Parathyroid adenoma (tissue), 2 donors: ENCODE measurements at regions not wholly inside any gene's neighbourhood (a gene's known extent, or its start where the extent isn't known, plus 50 kb on each side); places are given as distances from the start of the nearest gene placed in this dataset.

ENCODE experiments used
- H2AFZ ChIP-seq: fragments of 300-600 bp; sonication (generic); one replicate; pipeline ENCODE4 v1.7.0; 2017; ENCODE audit warnings: antibody characterized with exemption, mild to moderate bottlenecking
- H3K27ac ChIP-seq: fragments of 300-600 bp; sonication (generic); one replicate; pipeline ENCODE4 v1.7.0; 2017
- H3K27me3 ChIP-seq: fragments of 300-600 bp; sonication (generic); one replicate; pipeline ENCODE4 v1.7.0; 2017; ENCODE audit warnings: low read length; ENCODE audit not compliant: control insufficient read depth, insufficient read depth
- H3K36me3 ChIP-seq: fragments of 300-600 bp; sonication (generic); one replicate; pipeline ENCODE4 v1.7.0; 2017; ENCODE audit warnings: low read length; ENCODE audit not compliant: control insufficient read depth, insufficient read depth
- H3K4me1 ChIP-seq: fragments of 300-600 bp; sonication (generic); one replicate; pipeline ENCODE4 v1.7.0; 2017; ENCODE audit warnings: control low read depth
- H3K4me2 ChIP-seq: fragments of 300-600 bp; sonication (generic); one replicate; pipeline ENCODE4 v1.7.0; 2017; ENCODE audit warnings: low read length
- H3K4me3 ChIP-seq: fragments of 300-600 bp; sonication (generic); one replicate; pipeline ENCODE4 v1.7.0; 2017; ENCODE audit warnings: low read depth, low read length
- H3K79me2 ChIP-seq: fragments of 300-600 bp; sonication (generic); one replicate; pipeline ENCODE4 v1.7.0; 2017; ENCODE audit warnings: control low read depth
- H3K9ac ChIP-seq: fragments of 300-600 bp; sonication (generic); one replicate; pipeline ENCODE4 v1.7.0; 2017; ENCODE audit warnings: mild to moderate bottlenecking
- H3K9me3 ChIP-seq: fragments of 300-600 bp; sonication (generic); one replicate; pipeline ENCODE4 v1.7.0; 2017; ENCODE audit warnings: low read length; ENCODE audit not compliant: control insufficient read depth
- TF ChIP-seq, protein P1 (sequence below): fragments of 300-600 bp; sonication (generic); IDR thresholded peaks from one replicate; pipeline ENCODE4 v1.7.0; 2017; ENCODE audit warnings: antibody characterized with exemption, mild to moderate bottlenecking
- donor health status: primary hyperparathyroidism.

GRCh38 chr20:57894522-57894921 lies 184.7 kb upstream of the PMEPA1 start:
- no peak overlapping the region for H3K9ac ChIP-seq
- H3K4me1 ChIP-seq = no peaks in the 10 kb centered on the region
- no peaks in the 10 kb centered on the region for H3K79me2 ChIP-seq
- H3K36me3 ChIP-seq = no peaks in the 10 kb centered on the region
- no peaks in the 10 kb centered on the region for H3K9me3 ChIP-seq
- TF ChIP-seq, protein P1, sequence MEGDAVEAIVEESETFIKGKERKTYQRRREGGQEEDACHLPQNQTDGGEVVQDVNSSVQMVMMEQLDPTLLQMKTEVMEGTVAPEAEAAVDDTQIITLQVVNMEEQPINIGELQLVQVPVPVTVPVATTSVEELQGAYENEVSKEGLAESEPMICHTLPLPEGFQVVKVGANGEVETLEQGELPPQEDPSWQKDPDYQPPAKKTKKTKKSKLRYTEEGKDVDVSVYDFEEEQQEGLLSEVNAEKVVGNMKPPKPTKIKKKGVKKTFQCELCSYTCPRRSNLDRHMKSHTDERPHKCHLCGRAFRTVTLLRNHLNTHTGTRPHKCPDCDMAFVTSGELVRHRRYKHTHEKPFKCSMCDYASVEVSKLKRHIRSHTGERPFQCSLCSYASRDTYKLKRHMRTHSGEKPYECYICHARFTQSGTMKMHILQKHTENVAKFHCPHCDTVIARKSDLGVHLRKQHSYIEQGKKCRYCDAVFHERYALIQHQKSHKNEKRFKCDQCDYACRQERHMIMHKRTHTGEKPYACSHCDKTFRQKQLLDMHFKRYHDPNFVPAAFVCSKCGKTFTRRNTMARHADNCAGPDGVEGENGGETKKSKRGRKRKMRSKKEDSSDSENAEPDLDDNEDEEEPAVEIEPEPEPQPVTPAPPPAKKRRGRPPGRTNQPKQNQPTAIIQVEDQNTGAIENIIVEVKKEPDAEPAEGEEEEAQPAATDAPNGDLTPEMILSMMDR = no peak
- no peak overlapping the region for H2AFZ ChIP-seq
- H3K4me2 ChIP-seq = no peak overlapping the region
- H3K4me3 ChIP-seq = no peak overlapping the region
- H3K27ac ChIP-seq = no peak overlapping the region
- no peaks in the 10 kb centered on the region for H3K27me3 ChIP-seq

GRCh38 chr20:57894096-57894495 lies 184.3 kb upstream of the PMEPA1 start:
- no peaks in the 10 kb centered on the region for H3K79me2 ChIP-seq
- no peak overlapping the region for H3K9ac ChIP-seq
- TF ChIP-seq, protein P1 = no peak
- H3K9me3 ChIP-seq = no peaks in the 10 kb centered on the region
- no peaks in the 10 kb centered on the region for H3K36me3 ChIP-seq
- no peak overlapping the region for H2AFZ ChIP-seq
- H3K27me3 ChIP-seq = no peaks in the 10 kb centered on the region
- H3K4me2 ChIP-seq = no peak overlapping the region
- no peaks in the 10 kb centered on the region for H3K4me1 ChIP-seq
- H3K27ac ChIP-seq = no peak overlapping the region
- no peak overlapping the region for H3K4me3 ChIP-seq

- H2AFZ ChIP-seq = no peak overlapping the region
- no peaks in the 10 kb centered on the region for H3K79me2 ChIP-seq
- no peaks in the 10 kb centered on the region for H3K36me3 ChIP-seq
Observed at GRCh38 chr20:57893366-57893999, 183.7 kb upstream of the PMEPA1 start.

GRCh38 chr20:57892471-57892870 lies 182.7 kb upstream of the PMEPA1 start:
- Histone ChIP-seq H3K79me2 (no peaks in the 10 kb centered on the region), H3K9ac (no peak overlapping the region), H3K4me1 (no peaks in the 10 kb centered on the region), H3K4me3 (no peak overlapping the region), H2AFZ (no peak overlapping the region), H3K36me3 (no peaks in the 10 kb centered on the region), H3K27ac (no peak overlapping the region), H3K4me2 (no peak overlapping the region), H3K9me3 (no peaks in the 10 kb centered on the region), H3K27me3 (no peaks in the 10 kb centered on the region)
- TF ChIP-seq, protein P1 = no peak

More at GRCh38 chr20:57893366-57893999, 183.7 kb upstream of the PMEPA1 start:
- no peaks in the 10 kb centered on the region for H3K4me1 ChIP-seq
- no peak overlapping the region for H3K9ac ChIP-seq
- no peaks in the 10 kb centered on the region for H3K9me3 ChIP-seq
- H3K4me2 ChIP-seq = no peak overlapping the region
- H3K27me3 ChIP-seq = no peaks in the 10 kb centered on the region
- TF ChIP-seq, protein P1 = no peak
- H3K4me3 ChIP-seq = no peak overlapping the region
- H3K27ac ChIP-seq = no peak overlapping the region

DNA sequence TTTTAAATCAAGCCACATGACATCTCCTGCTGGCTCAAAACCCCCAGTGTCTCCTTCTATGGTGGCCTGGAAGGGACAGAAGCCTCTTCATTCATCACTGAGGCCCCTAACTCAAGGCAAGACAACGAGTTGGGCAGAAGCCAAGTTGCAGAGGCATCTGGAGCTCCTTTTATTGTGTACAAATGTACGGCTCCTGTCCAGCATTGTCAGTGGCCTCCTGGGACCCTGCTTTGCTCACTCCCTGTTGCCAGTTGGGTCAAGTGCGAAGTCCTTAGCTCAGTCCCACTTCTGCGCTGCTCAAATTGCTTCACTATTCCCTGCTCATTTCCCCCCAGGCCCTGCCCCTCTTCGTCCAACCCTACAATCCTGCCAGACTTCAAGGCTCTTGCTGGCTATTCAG lies 181.2 kb upstream of the PMEPA1 start:
- Histone ChIP-seq H3K9me3 (no peaks in the 10 kb centered on the region), H3K4me1 (no peaks in the 10 kb centered on the region), H3K79me2 (no peaks in the 10 kb centered on the region), H3K9ac (no peak overlapping the region), H2AFZ (no peak overlapping the region), H3K36me3 (no peaks in the 10 kb centered on the region), H3K4me3 (no peak overlapping the region), H3K4me2 (no peak overlapping the region), H3K27ac (no peak overlapping the region), H3K27me3 (no peaks in the 10 kb centered on the region)
- TF ChIP-seq, protein P1 = no peak
